ENCODE measurements at regions not wholly inside any gene's neighbourhood (a gene's known extent, or its start where the extent isn't known, plus 50 kb on each side); places are given as distances from the start of the nearest gene placed in this dataset.

GRCh38 chr17:36743130-36743529, 141.7 kb downstream of the MRM1 start:
- no peak for TF ChIP-seq CTCF (IDR thresholded peaks at IDR 0.05; ENCODE audit: low read depth, low read length, poor library complexity, severe bottlenecking)
- TF ChIP-seq EZH2phosphoT487 (IDR thresholded peaks at IDR 0.05; ENCODE audit: borderline replicate concordance, low read length), result no peak
